GM18502 (cell line): ENCODE measurements at regions not wholly inside any gene's neighbourhood (a gene's known extent, or its start where the extent isn't known, plus 50 kb on each side); places are given as distances from the start of the nearest gene placed in this dataset.
A peak's percentile ranks its signal among the peaks of the same experiment; 100 is the strongest.
"Not testable (repeated sequence)": the region's sequence is repeated elsewhere in the genome, so short reads cannot be mapped to it uniquely, and the experiment has no call there.

ENCODE experiments used
- ATAC-seq: cut with Tn5 transposase; IDR thresholded peaks from one replicate; pipeline ENCODE4 v1.9.1; 2021; ENCODE audit warnings: mild to moderate bottlenecking; ENCODE audit not compliant: unreplicated experiment, poor library complexity

DNA sequence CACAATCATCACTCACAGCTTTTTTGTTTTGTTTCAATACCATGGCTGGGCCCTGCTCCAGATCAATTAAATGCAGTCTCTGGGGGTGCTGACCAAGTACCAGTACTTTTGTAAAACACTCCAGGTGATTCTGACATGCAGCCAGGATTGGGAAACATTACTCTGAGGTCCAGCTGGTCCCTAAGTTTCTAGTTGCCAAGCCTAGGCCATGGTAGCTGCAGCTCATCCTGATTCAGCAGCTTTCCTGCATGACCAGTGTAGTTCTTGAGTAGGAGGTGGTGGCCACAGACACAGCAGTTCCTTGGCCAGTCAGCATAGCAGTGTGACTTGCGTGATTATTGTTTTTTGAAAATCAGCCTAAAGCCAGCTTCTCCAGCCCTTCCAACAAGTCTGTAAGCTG is 859.1 kb downstream of the DIAPH3 start:
- ATAC-seq: no peak

DNA sequence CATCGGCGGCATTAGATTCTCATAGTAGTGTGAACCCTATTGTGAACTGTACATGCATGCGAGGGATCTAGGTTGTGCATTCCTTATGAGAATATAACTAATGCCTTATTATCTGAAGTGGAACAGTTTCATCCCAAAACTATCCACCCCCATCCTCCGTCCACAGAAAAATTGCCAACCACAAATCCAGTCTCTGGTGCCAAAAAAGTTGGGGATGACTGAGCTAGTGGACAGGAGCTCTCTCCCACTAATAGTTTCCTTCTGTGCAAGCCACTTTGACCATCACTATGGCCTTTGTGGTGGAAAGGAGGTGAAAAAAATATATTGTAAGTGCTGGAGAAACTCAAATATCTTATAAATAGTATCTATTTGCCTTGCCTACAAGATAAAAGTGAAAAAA is 857.8 kb downstream of the DIAPH3 start:
- no peak for ATAC-seq

DNA sequence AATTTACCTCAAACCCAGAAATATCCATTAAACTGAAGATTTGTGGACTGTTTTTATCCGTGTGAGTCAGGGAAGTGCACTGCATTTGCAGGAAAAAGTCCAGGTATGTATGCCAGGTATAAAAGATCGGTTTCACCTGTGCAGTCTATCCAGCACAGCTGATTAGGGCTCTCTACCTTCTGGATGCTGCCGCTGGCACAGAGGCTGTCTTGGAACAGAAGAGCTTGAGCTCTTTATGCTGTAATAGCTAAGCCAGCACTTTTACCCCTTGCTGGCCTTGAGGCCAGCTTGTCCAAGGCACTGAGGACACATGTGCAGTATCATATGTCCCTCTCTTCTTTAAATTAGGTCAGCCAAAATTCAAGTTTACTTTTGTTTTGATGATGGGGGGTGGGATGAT is 851.0 kb downstream of the DIAPH3 start:
- ATAC-seq: no peak

DNA sequence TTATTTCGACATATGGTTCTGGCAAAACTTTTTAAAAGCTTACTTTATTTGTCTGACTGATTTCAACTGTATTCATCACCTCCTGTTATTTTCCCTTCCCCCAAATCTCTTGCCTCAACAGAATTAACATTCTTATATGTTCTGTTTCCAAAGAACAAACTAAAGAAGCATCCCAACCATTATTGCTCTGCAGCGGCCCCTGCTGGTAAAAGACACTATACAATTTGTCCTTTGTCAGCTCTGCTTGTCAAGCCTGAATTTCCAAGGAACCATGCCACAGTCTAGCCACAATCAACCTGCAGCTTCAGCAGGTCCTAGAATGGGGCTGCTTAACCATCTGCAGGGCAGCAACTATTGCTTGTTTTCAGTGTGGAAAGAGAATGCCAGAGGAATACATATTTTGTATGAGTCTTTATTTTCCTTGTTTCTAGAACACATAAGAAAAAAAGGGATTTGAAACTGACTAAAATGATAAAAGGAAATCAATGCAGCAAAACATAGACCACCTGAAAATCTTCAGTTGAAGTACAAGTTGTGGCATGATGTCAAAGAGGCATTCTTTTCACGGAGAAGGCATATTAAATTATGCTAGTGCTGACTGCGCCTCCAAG is 845.3 kb downstream of the DIAPH3 start:
- peak; percentile 93 for ATAC-seq

DNA sequence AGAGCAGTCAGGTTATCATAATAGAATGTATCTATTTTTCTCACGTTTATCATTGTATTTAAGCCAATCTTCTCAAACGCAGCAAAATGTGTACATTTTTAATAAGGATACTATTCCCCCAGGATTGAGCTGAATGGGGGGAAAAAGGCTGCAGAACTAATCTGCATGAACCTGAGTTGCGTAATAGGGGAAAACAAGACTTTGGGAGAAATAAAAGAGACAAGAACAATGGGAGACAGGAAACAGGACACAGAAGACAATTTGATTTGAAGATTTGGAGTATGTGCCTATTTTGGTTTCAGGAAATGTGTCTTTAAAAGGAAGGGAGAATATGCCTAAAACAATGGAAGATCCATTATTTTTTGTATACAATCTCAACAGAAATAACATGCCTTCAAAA is 844.5 kb downstream of the DIAPH3 start:
- ATAC-seq: no peak

DNA sequence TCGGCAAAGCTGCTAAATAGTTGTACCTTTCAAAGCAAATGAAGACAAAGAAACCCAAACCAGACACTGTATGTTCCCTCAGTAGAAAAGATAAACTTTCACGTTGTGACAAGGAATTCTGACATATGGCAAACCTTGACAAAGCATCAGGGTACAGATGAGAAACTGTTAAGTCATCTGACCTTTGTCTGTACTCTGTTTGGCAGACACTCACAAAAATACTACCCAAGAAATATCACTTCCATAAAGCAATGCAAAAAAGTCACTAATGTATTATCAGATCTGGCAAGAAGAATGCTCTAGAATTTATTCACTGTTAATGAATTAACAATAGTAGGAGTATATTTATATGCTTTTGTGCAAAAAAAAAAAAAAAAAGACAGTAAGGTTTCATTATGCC is 843.7 kb downstream of the DIAPH3 start:
- no peak for ATAC-seq

DNA sequence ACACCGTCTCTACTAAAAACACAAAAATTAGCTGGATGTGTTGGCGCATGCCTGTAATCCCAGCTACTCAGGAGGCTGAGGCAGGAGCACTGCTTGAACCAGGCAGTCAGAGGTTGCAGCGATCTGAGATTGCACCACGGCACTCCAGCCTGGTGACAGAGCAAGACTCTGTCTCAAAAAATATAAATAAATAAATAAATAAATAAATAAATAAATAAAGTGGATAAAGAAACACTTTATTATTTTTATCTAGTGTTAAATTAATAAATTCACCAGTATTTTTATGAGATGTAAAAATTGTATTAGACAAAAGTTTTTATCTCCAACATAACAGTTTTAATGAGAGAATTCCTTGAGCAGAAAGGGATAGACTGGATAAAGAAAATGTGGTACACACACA is 839.3 kb downstream of the DIAPH3 start:
- ATAC-seq: not testable (repeated sequence)

DNA sequence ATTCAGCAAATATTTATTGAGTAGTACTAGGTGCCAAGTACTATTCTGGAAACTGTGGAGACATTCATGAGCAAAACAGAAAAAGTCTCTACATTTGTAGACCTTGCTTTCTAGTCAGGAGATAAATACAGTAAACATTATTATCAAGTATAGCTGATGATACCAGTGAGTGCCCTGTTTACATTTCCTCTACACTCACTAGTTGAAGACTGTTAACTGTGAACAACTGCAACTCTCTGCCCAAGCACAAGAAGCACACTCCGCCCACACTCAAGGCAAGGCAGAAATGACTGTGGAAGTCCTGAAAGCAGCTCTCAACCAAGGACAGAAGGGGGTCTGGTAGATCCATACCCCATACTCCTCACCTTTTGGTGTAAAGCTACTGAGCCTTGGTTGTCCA is 837.0 kb downstream of the DIAPH3 start:
- no peak for ATAC-seq

DNA sequence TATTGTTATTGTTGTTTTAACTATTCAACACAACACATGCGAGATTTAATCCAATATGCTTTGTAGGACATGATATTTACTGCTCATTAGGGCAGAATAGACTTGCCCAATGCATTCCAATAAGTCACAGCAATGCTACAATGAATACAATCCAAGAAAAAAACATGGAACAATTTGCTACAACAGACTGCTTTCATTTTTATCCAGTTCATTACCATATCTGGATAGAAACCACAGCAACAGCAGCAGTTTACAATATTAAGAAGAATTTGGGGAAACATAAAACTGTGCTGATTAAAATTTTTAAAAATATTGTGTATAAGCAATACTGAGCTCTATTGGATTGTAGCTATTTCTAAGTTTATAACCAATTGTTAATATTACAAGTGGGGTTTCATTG is 833.0 kb downstream of the DIAPH3 start:
- ATAC-seq: no peak

DNA sequence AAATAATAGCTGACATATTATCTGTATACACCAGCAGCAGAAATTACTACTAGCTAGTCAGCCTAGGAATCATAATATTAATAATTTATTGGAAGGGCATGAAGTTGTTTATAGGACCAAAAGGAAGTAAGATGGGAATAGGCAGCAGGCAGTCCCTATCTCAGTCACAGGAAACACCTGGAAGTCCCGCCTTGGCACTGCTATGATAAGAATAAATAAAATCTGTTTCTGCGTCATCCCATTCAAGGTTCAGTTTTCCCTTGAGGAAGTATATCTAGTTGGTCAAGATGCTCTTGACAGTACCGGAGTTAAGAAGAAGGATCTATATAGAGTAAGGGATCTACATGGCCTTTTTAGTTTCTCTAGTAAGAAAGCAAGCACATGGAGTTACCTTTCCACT is 830.8 kb downstream of the DIAPH3 start:
- ATAC-seq: no peak

DNA sequence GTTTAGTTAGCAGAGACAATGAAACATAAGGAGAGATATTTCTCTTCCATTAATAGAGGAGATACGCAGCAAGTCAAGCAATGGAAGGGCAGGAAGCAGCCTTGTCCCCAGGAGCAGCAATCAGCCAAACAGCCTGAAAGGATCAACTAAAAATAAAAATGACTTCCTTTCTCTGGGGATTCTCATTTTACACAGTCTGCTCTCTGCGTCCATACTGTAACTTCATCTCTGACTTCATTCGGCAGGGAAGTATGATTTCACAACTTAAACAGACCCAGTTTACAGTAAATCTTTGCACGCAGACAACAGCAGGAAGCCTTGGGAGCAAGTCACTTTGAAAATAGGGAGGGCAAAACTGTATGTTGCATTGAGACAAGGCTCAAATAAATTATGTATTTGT is 826.7 kb downstream of the DIAPH3 start:
- no peak for ATAC-seq

DNA sequence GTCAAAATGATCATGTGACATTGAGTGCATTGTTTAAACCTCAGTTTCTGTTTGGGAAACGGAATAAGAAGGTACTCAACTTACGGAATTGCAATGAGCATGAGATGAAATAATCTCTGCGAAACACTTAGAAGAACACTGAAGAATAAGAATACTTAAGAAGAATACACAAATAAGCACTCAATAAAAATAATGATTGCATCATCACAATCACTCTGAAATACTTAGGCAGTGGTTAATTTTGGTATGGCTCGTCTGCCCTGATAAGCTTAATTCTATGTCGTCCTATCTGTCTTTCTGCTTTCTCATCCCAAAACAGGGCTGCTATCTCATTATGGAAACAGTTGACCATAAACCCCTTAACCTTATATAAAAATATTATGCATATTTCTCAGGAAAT is 823.6 kb downstream of the DIAPH3 start:
- ATAC-seq: no peak

DNA sequence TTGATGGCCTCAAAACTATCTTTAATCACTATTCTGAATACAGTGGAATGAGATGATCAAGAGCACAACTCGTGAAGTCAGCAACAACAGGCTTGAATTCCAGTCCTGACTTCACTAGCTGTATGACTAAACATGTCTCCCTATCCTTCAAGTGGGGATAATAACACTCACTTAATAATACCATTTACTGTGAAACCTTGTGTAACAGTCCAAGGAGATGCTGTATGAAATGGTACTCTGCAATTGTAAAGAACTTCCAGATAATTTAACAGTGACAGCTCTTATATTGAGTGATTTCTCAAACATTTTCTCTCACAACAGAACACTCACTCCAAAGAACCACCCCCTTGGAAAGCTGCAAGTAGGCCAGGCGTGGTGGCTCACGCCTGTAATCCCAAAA is 823.1 kb downstream of the DIAPH3 start:
- ATAC-seq: no peak

DNA sequence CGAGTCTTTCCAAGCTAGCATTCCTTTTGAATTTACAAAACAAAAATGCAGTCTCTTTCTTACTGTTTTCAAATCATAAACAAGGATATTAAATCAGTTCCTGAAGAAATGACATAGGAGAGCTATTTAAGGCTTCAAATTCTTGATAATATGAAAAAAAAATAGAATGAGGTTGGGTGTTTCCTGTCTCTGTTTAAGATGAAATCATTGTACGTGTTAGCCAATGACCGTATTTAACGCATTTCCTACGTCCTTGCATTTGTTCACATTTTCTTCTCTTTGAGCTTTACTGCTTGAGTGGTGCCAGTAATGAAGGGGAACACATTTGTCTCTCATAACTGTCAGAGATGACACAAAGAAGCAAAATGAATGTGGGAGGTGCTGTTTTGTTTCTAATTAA is 821.3 kb downstream of the DIAPH3 start:
- ATAC-seq: no peak

DNA sequence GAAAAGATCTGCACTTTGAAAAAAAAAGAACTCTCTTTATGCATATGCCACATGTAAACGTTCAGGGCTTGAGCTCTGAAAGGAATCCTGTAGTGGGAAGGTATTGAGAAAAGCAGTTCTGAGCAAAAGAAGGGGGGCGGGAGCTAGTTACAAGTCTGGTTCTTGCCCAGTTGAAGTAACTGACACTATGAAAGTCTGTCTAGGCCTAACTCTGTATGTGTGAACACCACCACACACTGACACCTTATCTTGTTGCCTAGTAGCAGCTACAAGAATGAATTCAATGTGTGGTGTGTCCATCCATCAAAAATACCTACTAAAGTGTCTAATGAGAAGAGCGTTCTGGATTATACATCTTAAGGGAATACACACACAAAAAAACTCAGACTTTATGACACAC is 820.6 kb downstream of the DIAPH3 start:
- no peak for ATAC-seq

DNA sequence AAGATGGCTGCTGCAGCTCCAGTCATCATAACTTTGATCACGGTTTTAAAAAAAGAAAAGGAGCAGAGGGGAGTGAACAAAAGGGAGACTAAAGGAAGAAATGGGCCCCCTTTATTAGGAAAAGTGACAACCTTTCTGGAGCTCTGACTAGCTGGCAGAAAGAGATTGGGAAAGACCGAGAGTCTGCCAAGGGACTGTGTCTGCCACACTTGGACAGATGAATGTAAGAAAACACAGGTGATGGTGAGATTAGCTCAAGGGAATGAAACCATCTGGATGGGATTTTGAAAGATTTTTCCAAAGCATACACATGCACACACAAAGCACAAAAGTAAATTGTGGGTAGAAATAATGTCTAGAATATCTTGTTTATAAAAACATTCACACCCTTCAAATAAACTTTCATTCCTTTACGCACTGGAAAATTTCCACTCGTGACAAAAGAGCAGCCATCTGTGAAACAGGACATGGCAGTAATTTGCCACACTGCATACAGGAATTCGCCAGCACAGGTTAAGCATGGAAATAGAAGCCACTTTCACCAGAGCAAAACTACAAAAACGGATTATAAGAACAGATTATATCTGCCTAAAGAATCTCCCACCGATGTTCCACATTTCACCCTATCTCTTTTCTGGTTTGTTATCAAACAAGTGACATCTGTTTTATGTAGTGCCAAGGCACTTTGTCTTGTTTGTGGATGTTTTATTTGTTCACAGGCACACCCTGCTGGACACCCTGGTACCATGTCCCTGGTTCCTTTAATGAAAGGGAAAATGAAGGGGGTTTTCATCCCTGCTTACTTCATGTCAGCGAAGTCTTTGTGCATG is 819.5 kb downstream of the DIAPH3 start:
- no peak for ATAC-seq

DNA sequence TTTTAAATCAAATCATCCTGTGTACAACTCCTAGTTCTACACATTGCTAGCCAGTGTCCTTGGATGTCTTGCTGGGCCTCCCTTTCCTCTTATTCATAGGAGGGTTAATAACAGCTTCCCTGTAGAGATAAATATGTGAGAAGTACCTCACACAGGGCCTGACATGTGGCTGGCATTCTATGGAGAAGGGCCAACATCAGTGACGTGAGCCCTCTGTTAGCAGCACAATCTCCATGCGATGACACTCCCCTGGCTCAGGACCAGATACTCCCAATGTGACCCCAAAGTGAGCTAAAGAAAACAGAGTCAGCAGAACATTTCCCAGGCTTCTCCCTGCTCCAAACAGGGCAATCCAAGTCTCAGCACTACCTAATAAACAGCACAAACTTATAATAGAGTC is 818.4 kb downstream of the DIAPH3 start:
- no peak for ATAC-seq

DNA sequence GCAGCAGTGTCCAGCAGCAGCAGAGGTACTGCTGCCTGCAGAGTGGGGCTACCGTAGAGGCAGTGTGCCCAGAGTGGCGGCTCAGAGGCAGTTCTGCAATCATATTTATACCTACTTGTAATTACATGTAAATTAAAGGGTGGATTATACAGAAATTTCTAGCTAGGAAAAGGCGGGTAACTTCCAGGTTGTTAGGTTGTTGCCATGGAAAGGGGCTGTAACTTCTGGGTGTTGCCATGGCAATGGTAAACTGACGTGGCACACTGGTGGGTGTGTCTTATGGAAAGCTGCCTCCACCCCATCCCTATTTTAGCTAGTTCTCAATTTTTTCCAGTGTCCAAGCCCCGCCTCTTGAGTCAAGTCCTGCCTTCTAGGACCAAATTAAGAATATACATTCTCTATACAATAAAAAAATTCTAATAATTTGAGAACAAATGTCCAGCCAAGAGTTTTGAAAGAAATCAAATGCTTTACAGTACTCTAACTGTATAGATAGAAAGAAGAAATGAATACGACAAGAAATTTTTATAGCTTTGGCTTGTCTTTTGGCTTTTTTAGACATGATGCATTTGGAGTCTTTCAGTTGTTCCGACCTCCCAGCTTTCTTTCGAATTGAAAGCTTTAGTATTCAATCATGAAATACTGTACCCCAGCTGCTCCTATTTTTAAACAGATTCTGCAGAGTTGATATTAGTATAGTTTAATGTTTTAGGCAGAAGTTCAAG is 816.6 kb downstream of the DIAPH3 start:
- ATAC-seq: no peak

DNA sequence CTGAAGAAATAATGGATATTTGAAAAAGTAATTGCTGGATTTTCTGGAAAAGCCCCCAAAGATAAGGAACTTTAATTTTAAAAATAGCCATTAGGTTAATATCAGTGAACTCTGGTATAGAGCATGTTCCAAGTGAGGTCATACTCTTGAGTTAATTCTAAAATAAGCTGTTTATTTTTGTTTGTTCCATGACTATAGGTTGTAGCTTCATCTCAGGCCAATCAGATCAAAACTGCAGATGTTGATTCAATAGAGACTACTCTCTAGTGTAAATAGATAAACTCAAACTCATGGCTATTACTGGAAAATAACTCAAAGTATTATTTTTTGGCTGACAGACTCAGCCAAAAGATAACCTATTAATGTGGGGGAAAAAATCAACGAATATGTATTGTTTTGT is 815.1 kb downstream of the DIAPH3 start:
- no peak for ATAC-seq

DNA sequence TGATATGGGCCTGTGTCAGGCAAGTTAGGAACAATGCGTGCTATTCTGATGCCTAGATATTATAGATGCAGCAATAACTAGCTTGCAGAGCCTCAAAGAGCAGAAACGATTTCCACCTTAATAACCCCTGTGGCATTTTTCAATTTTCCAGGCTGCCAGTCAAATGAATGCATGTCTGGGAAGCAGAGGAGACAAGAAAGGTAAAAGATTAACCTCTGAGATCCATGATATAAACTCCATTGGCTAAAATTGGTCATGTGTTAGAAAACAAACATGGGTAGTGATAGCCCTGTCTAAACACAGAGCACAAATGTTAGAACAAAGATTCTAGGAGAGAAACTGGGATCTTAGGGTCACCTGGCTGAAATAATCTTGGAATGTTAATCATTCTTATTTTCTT is 811.1 kb downstream of the DIAPH3 start:
- ATAC-seq: no peak

DNA sequence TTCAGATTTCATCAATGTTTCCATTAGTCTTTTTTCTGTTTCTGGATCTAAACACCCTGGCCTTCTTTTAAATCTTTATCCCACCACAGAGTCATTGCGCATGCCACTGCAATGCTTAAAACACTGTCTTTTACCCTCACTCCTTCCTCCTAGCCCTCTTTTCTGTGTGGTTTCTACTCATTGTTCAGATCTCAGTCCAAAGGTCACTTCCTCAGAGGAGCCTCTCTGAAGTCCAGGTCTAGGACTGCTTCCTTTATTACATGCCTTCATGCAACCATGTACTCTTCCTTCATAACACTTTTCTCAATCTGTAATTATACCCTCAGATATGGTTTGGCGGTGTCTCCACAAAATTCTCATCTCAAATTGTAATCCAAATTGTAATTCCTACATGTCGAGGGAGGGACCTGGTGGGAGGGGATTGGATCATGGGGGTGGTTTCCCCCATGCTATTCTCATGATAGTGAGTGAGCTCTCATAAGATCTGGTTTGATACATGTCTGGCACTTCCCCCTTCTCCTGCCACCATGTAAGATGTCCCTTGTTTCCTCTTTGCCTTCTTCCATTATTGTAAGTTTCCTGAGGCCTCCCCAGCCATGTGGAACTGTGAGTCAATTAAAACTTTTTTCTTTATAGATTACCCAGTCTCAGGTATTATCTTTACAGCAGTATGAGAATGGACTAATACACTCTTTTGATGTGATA is 808.9 kb downstream of the DIAPH3 start:
- ATAC-seq: no peak
